ENCODE measurements at regions not wholly inside any gene's neighbourhood (a gene's known extent, or its start where the extent isn't known, plus 50 kb on each side); places are given as distances from the start of the nearest gene placed in this dataset.

- TF ChIP-seq CTCF (IDR thresholded peaks at IDR 0.05), result no peak
- TF ChIP-seq EZH2phosphoT487 (IDR thresholded peaks at IDR 0.05; ENCODE audit: borderline replicate concordance, low read depth), result no peak
- TF ChIP-seq MEF2A (IDR thresholded peaks at IDR 0.05; ENCODE audit: borderline replicate concordance, low read depth), result no peak
These were observed 907.6 kb upstream of the EPHA5 start (continued) for GRCh38 chr4:66577922-66578321.

- H3K4me3 ChIP-seq (ENCODE audit: low read depth in 2 of 2, low read length in 1 of 2), result no peak overlapping the region; a peak in 1 of 4 replicates
- no peaks in the 10 kb centered on the region for H3K9me2 ChIP-seq
- no peaks in the 10 kb centered on the region for H3K36me3 ChIP-seq (replicated peaks in 1 of 2; ENCODE audit: control insufficient read depth in 1 of 2, insufficient read depth in 2 of 2, low read length in 1 of 2)
- ChIA-PET CTCF (no interaction called here), POLR2A (no interaction called here)
- H3K4me1 ChIP-seq (ENCODE audit: control insufficient read depth in 1 of 2, insufficient read depth in 2 of 2, low read depth in 1 of 2, low read length in 1 of 2), result peaks cover 3 to 7% of the 10 kb centered on the region in 2 experiments; a peak in 2 of 4 replicates
- no peak for DNase-seq
- no peaks in the 10 kb centered on the region for H3K27me3 ChIP-seq (ENCODE audit: insufficient read depth)
- H3K4me2 ChIP-seq, result peak overlapping the region; percentile 54
- H4K20me1 ChIP-seq (ENCODE audit: insufficient read depth), result no peaks in the 10 kb centered on the region
- H3K27ac ChIP-seq (ENCODE audit: low read depth in 2 of 2, low read length in 1 of 2), result peak overlapping the region in 1 of 2 experiments; percentile 52; a peak in 3 of 4 replicates
- no peaks in the 10 kb centered on the region for H3K79me2 ChIP-seq (ENCODE audit: insufficient read depth)
- peak; percentile 70 for TF ChIP-seq TCF12 (IDR thresholded peaks at IDR 0.05)
- TF ChIP-seq NFIC (IDR thresholded peaks at IDR 0.05; ENCODE audit: borderline replicate concordance), result peak; percentile 93
- peak in 1 of 2 experiments; percentile 51; a peak in 1 of 4 replicates for TF ChIP-seq EP300 (IDR thresholded peaks at IDR 0.05; ENCODE audit: borderline replicate concordance in 1 of 2, low read depth in 1 of 2, low read length in 1 of 2)
- TF ChIP-seq PBX3 (IDR thresholded peaks at IDR 0.05), result peak; percentile 52
- TF ChIP-seq JUND (IDR thresholded peaks at IDR 0.05), result peak; percentile 50; the same call in 1 of the 2 replicates
- 0 out of 2 replicates have a peak, but pooled peaks have one; percentile 8 for TF ChIP-seq TEAD4 (IDR thresholded peaks at IDR 0.05; ENCODE audit: borderline replicate concordance, insufficient read depth)
- TF ChIP-seq CTCF (IDR thresholded peaks at IDR 0.05), result no peak
- no peak for TF ChIP-seq CHD2 (IDR thresholded peaks at IDR 0.05; ENCODE audit: low read length, partially characterized antibody)
- peak; percentile 79 for TF ChIP-seq FOSL2 (IDR thresholded peaks at IDR 0.05; ENCODE audit: borderline replicate concordance, low read depth)
- H3F3A ChIP-seq (replicated peaks; ENCODE audit: insufficient read depth), result peaks cover 8% of the 10 kb centered on the region
- 19% methylated on average over 11 of the region's 11 CpGs for WGBS (ENCODE audit: low lambda C conversion rate)
- no peak overlapping the region for H3K9ac ChIP-seq
- H3K9me3 ChIP-seq, result no peaks in the 10 kb centered on the region
- H2AFZ ChIP-seq (ENCODE audit: low read depth), result no peak overlapping the region; the same call in 1 of the 2 replicates
These were observed 904.9 kb upstream of the EPHA5 start for GRCh38 chr4:66575008-66575696.

Data from SK-N-SH (cell line).